ENCODE measurements at regions not wholly inside any gene's neighbourhood (a gene's known extent, or its start where the extent isn't known, plus 50 kb on each side); places are given as distances from the start of the nearest gene placed in this dataset.

DNA sequence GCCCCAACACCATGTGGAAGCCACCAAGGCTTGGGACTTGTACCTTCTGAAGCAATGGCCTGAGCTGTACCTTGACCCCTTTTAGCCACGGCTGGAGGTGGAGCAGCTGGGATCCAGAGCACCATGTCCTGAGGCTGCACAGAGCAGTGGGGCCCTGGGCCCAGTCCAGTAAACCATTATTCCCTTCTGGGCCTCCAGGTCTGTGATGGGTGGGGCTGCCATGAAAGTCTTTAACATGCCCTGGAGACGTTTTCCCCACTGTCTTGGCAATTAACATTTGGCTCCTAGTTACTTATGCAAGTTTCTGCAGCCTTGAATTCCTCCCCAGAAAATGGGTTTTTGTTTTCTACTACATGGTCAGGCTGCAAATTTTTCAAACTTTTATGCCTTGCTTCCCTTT lies 323.7 kb upstream of the ZP4 start:
- TF ChIP-seq CTCF (conservative IDR thresholded peaks at IDR 0.05) (no peak), ZFX (IDR thresholded peaks at IDR 0.05) (no peak)
